Prostate gland (tissue), 2 donors: ENCODE measurements at regions not wholly inside any gene's neighbourhood (a gene's known extent, or its start where the extent isn't known, plus 50 kb on each side); places are given as distances from the start of the nearest gene placed in this dataset.

Source experiments
- DNase-seq: peaks from one replicate; pipeline ENCODE4 v3.0.0-alpha.2; 2019; ENCODE audit warnings: low spot score
- H3K27ac ChIP-seq, 2 donors: fragments of 200-600 bp; sonication (generic); 2 replicates each; pipeline ENCODE4 v1.5.1; 2017 to 2019
- H3K27me3 ChIP-seq: fragments of 200-600 bp; sonication (generic); replicated peaks from 2 replicates; pipeline ENCODE4 v1.5.1; 2019; ENCODE audit not compliant: insufficient read depth
- H3K36me3 ChIP-seq, 2 donors: fragments of 200-600 bp; sonication (generic); 1 replicate in 1 of 2; 2 replicates in 1 of 2; pipeline versions ENCODE4 v1.5.1 to v1.8.1; 2017 to 2019
- H3K4me1 ChIP-seq: fragments of 200-600 bp; sonication (generic); replicated peaks from 2 replicates; pipeline ENCODE4 v1.5.1; 2019
- H3K4me3 ChIP-seq, 2 donors: fragments of 200-600 bp; sonication (generic); 2 replicates each; pipeline ENCODE4 v1.5.1; 2017 to 2019
- H3K9me3 ChIP-seq: fragments of 200-600 bp; sonication (generic); 2 replicates; pipeline ENCODE4 v1.5.1; 2017
- POLR2A ChIP-seq: fragments of 450-650 bp; IDR thresholded peaks from one replicate; pipeline ENCODE4 v1.6.1; 2016; ENCODE audit warnings: antibody characterized with exemption, mild to moderate bottlenecking
- POLR2AphosphoS5 ChIP-seq: sonication (generic); formaldehyde crosslinking; IDR thresholded peaks from one replicate; pipeline ENCODE4 v1.6.1; 2017; ENCODE audit warnings: antibody characterized with exemption
- WGBS: methylation state at CpG from one replicate; pipeline ENCODE4 v1.1.5; 2018; 5-methylcytosine and 5-hydroxymethylcytosine counted together
- intact Hi-C: fragments of 100-400 bp; cut with DNase I; formaldehyde crosslinking; loops from one replicate; pipeline ENCODE4 v1.14.2; 2022
- TF ChIP-seq, protein P1 (sequence below), 4 experiments: fragments of 200-600 bp in 2 of 4; fragments of 450-650 bp in 2 of 4; sonication (generic) in 2 of 4; IDR thresholded peaks; 1 replicate in 3 of 4; 2 replicates in 1 of 4; pipeline ENCODE4 v1.5.1; 2016 to 2019; ENCODE audit warnings: antibody characterized with exemption in 4 of 4, mild to moderate bottlenecking in 2 of 4, moderate library complexity in 2 of 4

DNA sequence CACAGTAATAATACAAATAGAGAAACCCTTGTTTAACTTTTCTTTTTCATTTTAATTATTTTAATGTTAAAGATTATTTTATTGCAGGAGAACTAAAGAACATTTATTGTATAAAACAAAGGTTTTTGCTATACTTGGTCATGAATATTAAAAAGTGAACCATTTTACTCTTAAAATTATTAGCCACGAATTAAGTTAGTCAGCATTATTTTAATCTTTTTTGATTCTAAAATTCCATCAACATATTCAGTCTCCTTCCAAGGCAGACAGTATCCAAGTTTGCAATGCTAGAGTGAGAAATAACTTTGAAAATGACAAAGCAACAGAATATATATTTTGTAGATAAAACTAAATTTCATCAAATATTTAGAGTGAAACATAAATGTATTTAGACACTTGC, 110.7 kb upstream of the CDH18 start:
- Histone ChIP-seq H3K27me3 (no peaks in the 10 kb centered on the region), H3K9me3 (no peaks in the 10 kb centered on the region), H3K4me3 (no peak overlapping the region), H3K36me3 (no peaks in the 10 kb centered on the region), H3K4me1 (no peaks in the 10 kb centered on the region), H3K27ac (no peak overlapping the region)
- no peak for DNase-seq
- intact Hi-C loops, result no loop called here
- 87% methylated on average over 1 of the region's 1 CpG for WGBS
- TF ChIP-seq POLR2AphosphoS5, result no peak
- TF ChIP-seq, protein P1, sequence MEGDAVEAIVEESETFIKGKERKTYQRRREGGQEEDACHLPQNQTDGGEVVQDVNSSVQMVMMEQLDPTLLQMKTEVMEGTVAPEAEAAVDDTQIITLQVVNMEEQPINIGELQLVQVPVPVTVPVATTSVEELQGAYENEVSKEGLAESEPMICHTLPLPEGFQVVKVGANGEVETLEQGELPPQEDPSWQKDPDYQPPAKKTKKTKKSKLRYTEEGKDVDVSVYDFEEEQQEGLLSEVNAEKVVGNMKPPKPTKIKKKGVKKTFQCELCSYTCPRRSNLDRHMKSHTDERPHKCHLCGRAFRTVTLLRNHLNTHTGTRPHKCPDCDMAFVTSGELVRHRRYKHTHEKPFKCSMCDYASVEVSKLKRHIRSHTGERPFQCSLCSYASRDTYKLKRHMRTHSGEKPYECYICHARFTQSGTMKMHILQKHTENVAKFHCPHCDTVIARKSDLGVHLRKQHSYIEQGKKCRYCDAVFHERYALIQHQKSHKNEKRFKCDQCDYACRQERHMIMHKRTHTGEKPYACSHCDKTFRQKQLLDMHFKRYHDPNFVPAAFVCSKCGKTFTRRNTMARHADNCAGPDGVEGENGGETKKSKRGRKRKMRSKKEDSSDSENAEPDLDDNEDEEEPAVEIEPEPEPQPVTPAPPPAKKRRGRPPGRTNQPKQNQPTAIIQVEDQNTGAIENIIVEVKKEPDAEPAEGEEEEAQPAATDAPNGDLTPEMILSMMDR (IDR thresholded peaks at IDR 0.05), result no peak
- no peak for TF ChIP-seq POLR2A

DNA sequence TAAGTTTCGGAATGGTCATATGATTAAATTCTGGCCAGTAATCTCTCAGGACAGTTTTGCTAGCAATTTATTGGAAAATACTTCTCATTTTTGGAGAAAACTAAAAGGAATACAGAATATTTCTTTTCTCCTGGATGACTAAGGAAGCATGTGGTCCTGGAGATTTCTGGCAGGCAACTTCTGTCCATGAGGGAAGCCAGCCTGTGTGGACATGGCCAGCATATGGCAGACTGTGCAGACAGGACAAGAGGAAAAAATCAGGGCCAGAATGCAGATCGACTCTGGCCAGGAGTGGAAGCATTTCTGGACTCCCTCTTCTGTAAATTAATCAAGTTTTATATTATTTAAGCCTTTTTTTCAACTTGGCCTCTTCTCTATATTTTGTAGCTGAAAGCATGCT, 100.4 kb upstream of the CDH18 start:
- Histone ChIP-seq H3K4me1 (no peaks in the 10 kb centered on the region), H3K27me3 (no peaks in the 10 kb centered on the region), H3K36me3 (no peaks in the 10 kb centered on the region), H3K9me3 (no peaks in the 10 kb centered on the region), H3K4me3 (no peak overlapping the region), H3K27ac (no peak overlapping the region)
- DNase-seq, result no peak
- TF ChIP-seq POLR2A (no peak), POLR2AphosphoS5 (no peak)
- TF ChIP-seq, protein P1 (IDR thresholded peaks at IDR 0.05), result no peak
- 68% methylated on average over 2 of the region's 2 CpGs for WGBS
- intact Hi-C loops, result no loop called here

DNA sequence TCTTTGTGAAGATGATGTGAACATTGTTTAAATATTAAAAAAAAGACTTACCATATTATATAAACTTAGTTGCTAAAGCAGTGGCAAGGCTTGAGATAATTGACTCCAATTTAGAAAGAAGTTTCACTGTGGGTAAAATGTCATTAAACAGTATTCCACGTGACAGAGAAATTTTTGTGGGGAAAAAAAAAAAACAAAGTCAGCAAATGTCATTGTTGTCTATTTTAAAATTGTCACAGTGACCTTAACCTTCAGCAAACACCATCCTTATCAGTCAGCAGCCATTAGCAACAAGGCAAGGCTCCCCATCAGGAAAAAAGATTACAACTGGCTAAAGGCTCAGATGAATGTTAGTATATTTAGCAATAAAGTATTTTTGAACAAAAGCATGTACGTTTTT, 99.3 kb upstream of the CDH18 start:
- Histone ChIP-seq H3K4me3 (no peak overlapping the region), H3K4me1 (no peaks in the 10 kb centered on the region), H3K9me3 (no peaks in the 10 kb centered on the region), H3K27ac (no peak overlapping the region), H3K27me3 (no peaks in the 10 kb centered on the region), H3K36me3 (no peaks in the 10 kb centered on the region)
- WGBS, result 71% methylated on average over 2 of the region's 2 CpGs
- intact Hi-C loops, result no loop called here
- TF ChIP-seq POLR2A (no peak), POLR2AphosphoS5 (no peak)
- TF ChIP-seq, protein P1 (IDR thresholded peaks at IDR 0.05), result no peak
- DNase-seq, result no peak

- H3K9me3 ChIP-seq, result no peaks in the 10 kb centered on the region
- TF ChIP-seq POLR2A (no peak), POLR2AphosphoS5 (no peak)
- TF ChIP-seq, protein P1 (IDR thresholded peaks at IDR 0.05), result no peak
- H3K36me3 ChIP-seq, result no peaks in the 10 kb centered on the region
- no peaks in the 10 kb centered on the region for H3K27me3 ChIP-seq
- 28% methylated on average over 2 of the region's 2 CpGs for WGBS
- H3K4me3 ChIP-seq, result no peak overlapping the region
- no peak overlapping the region for H3K27ac ChIP-seq
- no peaks in the 10 kb centered on the region for H3K4me1 ChIP-seq
- no peak for DNase-seq
- intact Hi-C loops, result no loop called here
Measured at GRCh38 chr5:20077186-20077585, 89.2 kb upstream of the CDH18 start.

GRCh38 chr5:20056933-20057332, 68.9 kb upstream of the CDH18 start:
- TF ChIP-seq POLR2A (no peak), POLR2AphosphoS5 (no peak)
- TF ChIP-seq, protein P1 (IDR thresholded peaks at IDR 0.05), result no peak
- no peaks in the 10 kb centered on the region for H3K4me1 ChIP-seq
- intact Hi-C loops, result no loop called here
- H3K36me3 ChIP-seq, result no peaks in the 10 kb centered on the region
- H3K27me3 ChIP-seq, result no peaks in the 10 kb centered on the region
- H3K9me3 ChIP-seq, result no peaks in the 10 kb centered on the region
- H3K27ac ChIP-seq, result no peak overlapping the region
- H3K4me3 ChIP-seq, result no peak overlapping the region
- WGBS, result 66% methylated on average over 5 of the region's 5 CpGs
- DNase-seq, result no peak
